OCI-LY1 (cell line): ENCODE measurements at regions not wholly inside any gene's neighbourhood (a gene's known extent, or its start where the extent isn't known, plus 50 kb on each side); places are given as distances from the start of the nearest gene placed in this dataset.

Experiments
- EZH2 ChIP-seq: fragments of 200-600 bp; sonication (generic), shearing (Covaris generic); IDR thresholded peaks from 2 replicates; pipeline ENCODE4 v1.8.0; 2017; ENCODE audit warnings: borderline replicate concordance, mixed run types, mild to moderate bottlenecking, antibody characterized with exemption, low read length, moderate library complexity, mixed read lengths
- TF ChIP-seq, protein P1 (sequence below): fragments of 200-600 bp; sonication (generic), shearing (Covaris generic); IDR thresholded peaks from 2 replicates; pipeline ENCODE4 v1.5.1; 2017; ENCODE audit warnings: mild to moderate bottlenecking, antibody characterized with exemption, low read length, moderate library complexity, mixed read lengths

DNA sequence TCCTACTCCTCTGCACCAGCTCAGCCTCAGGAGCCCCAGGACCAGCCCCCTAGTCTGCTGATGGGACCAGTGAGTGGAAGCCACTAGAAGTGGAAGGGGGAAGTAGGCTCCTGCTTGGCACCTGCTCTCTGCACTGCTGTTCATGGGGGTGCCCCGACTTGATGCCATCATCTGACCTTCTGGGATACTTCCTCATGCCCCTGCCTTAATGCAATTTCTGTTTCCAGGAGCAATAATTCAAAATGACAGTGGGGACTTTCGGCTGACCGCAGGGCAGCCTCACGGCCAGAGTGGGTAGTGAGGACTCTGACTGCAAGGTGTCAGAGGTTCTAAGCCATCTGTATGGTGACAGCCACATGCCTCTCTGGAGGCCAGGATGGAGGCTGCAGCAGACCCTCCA is 196.4 kb upstream of the WSCD1 start:
- TF ChIP-seq, protein P1, sequence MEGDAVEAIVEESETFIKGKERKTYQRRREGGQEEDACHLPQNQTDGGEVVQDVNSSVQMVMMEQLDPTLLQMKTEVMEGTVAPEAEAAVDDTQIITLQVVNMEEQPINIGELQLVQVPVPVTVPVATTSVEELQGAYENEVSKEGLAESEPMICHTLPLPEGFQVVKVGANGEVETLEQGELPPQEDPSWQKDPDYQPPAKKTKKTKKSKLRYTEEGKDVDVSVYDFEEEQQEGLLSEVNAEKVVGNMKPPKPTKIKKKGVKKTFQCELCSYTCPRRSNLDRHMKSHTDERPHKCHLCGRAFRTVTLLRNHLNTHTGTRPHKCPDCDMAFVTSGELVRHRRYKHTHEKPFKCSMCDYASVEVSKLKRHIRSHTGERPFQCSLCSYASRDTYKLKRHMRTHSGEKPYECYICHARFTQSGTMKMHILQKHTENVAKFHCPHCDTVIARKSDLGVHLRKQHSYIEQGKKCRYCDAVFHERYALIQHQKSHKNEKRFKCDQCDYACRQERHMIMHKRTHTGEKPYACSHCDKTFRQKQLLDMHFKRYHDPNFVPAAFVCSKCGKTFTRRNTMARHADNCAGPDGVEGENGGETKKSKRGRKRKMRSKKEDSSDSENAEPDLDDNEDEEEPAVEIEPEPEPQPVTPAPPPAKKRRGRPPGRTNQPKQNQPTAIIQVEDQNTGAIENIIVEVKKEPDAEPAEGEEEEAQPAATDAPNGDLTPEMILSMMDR, result no peak
- no peak for TF ChIP-seq EZH2
